ENCODE measurements at regions not wholly inside any gene's neighbourhood (a gene's known extent, or its start where the extent isn't known, plus 50 kb on each side); places are given as distances from the start of the nearest gene placed in this dataset.

GRCh38 chr7:96427143-96427542, 105.2 kb upstream of the SLC25A13 start:
- H3K4me3 ChIP-seq (ENCODE audit: low read length), result no peak overlapping the region
- no peak for DNase-seq (ENCODE audit: low read depth)
- TF ChIP-seq CTCF (conservative IDR thresholded peaks at IDR 0.05; ENCODE audit: low read length), result no peak

- H3K4me3 ChIP-seq (ENCODE audit: low read length), result no peak overlapping the region
- no peak for DNase-seq (ENCODE audit: low read depth)
- TF ChIP-seq CTCF (conservative IDR thresholded peaks at IDR 0.05; ENCODE audit: low read length), result no peak
Measured at GRCh38 chr7:96426685-96427084, 104.8 kb upstream of the SLC25A13 start.

GRCh38 chr7:96426027-96426426, 104.1 kb upstream of the SLC25A13 start:
- DNase-seq (ENCODE audit: low read depth), result no peak
- no peak for TF ChIP-seq CTCF (conservative IDR thresholded peaks at IDR 0.05; ENCODE audit: low read length)
- H3K4me3 ChIP-seq (ENCODE audit: low read length), result no peak overlapping the region

- DNase-seq (ENCODE audit: low read depth), result no peak
- no peak for TF ChIP-seq CTCF (conservative IDR thresholded peaks at IDR 0.05; ENCODE audit: low read length)
- no peak overlapping the region for H3K4me3 ChIP-seq (ENCODE audit: low read length)
Measured at GRCh38 chr7:96424411-96424810, 102.5 kb upstream of the SLC25A13 start.

- no peak for TF ChIP-seq CTCF (conservative IDR thresholded peaks at IDR 0.05; ENCODE audit: low read length)
- DNase-seq (ENCODE audit: low read depth), result no peak
- H3K4me3 ChIP-seq (ENCODE audit: low read length), result no peak overlapping the region
Measured at GRCh38 chr7:96422388-96422787, 100.5 kb upstream of the SLC25A13 start.

GRCh38 chr7:96418581-96418980, 96.7 kb upstream of the SLC25A13 start:
- no peak for DNase-seq (ENCODE audit: low read depth)
- no peak overlapping the region for H3K4me3 ChIP-seq (ENCODE audit: low read length)
- TF ChIP-seq CTCF (conservative IDR thresholded peaks at IDR 0.05; ENCODE audit: low read length), result no peak

- no peak overlapping the region for H3K4me3 ChIP-seq (ENCODE audit: low read length)
- no peak for TF ChIP-seq CTCF (conservative IDR thresholded peaks at IDR 0.05; ENCODE audit: low read length)
- no peak for DNase-seq (ENCODE audit: low read depth)
Measured at GRCh38 chr7:96417784-96418183, 95.9 kb upstream of the SLC25A13 start.

Measured in AG10803 (cell line).